ENCODE measurements at regions not wholly inside any gene's neighbourhood (a gene's known extent, or its start where the extent isn't known, plus 50 kb on each side); places are given as distances from the start of the nearest gene placed in this dataset.

- Histone ChIP-seq H3K9me3 (no peaks in the 10 kb centered on the region), H3K36me3 (no peaks in the 10 kb centered on the region), H3K4me1 (no peaks in the 10 kb centered on the region), H3K27ac (no peak overlapping the region), H3K4me3 (no peak overlapping the region), H3K27me3 (peaks cover 0 to 9% (median 0%) of the 10 kb centered on the region in 4 donors)
- intact Hi-C loops (cut with DNase I): no loop called here
- no peak for FAIRE-seq
- TF ChIP-seq CTCF (IDR thresholded peaks at IDR 0.05): no peak
- WGBS, 2 donors: 45 to 49% methylated on average over 14 of the region's 14 CpGs
- no peak for ATAC-seq
- no peak for DNase-seq
Observed at GRCh38 chr22:19610518-19611253, 86.5 kb upstream of the CLDN5 start.

- Histone ChIP-seq H3K9me3 (no peaks in the 10 kb centered on the region), H3K4me1 (no peaks in the 10 kb centered on the region), H3K27ac (no peak overlapping the region), H3K27me3 (peaks cover 0 to 7% (median 0%) of the 10 kb centered on the region in 4 donors), H3K4me3 (no peak overlapping the region), H3K36me3 (no peaks in the 10 kb centered on the region)
- TF ChIP-seq CTCF (IDR thresholded peaks at IDR 0.05): no peak
- DNase-seq (no peak), ATAC-seq (no peak), FAIRE-seq (no peak)
- 67 to 79% methylated on average over 13 to 16 of the region's 16 CpGs for WGBS, 2 donors
- intact Hi-C loops (cut with DNase I): no loop called here
Observed at GRCh38 chr22:19611590-19611989, 87.4 kb upstream of the CLDN5 start.

GRCh38 chr22:19612866-19613572 is 88.8 kb upstream of the CLDN5 start:
- ATAC-seq (no peak), FAIRE-seq (no peak), DNase-seq (no peak)
- intact Hi-C loops (cut with DNase I): no loop called here
- Histone ChIP-seq H3K36me3 (no peaks in the 10 kb centered on the region), H3K4me3 (no peak overlapping the region), H3K27ac (no peak overlapping the region), H3K9me3 (no peaks in the 10 kb centered on the region), H3K4me1 (no peaks in the 10 kb centered on the region), H3K27me3 (no peaks in the 10 kb centered on the region)
- no peak for TF ChIP-seq CTCF (IDR thresholded peaks at IDR 0.05)
- 44 to 48% methylated on average over 16 of the region's 16 CpGs for whole genome bisulfite sequencing, 2 donors

GRCh38 chr22:19614536-19614863 is 90.3 kb upstream of the CLDN5 start:
- FAIRE-seq: no peak
- DNase-seq: no peak
- 26 to 38% methylated on average over 2 of the region's 2 CpGs for WGBS, 2 donors
- TF ChIP-seq CTCF (IDR thresholded peaks at IDR 0.05): no peak
- no peak for ATAC-seq
- no peak overlapping the region for H3K4me3 ChIP-seq
- no peaks in the 10 kb centered on the region for H3K9me3 ChIP-seq
- no peaks in the 10 kb centered on the region for H3K4me1 ChIP-seq
- intact Hi-C loops (cut with DNase I): no loop called here
- H3K27ac ChIP-seq: no peak overlapping the region
- no peaks in the 10 kb centered on the region for H3K36me3 ChIP-seq
- H3K27me3 ChIP-seq: no peaks in the 10 kb centered on the region

- 24 to 30% methylated on average over 13 of the region's 13 CpGs for WGBS, 2 donors
- ATAC-seq: no peak
Observed at GRCh38 chr22:19615001-19615461, 90.8 kb upstream of the CLDN5 start.

More at GRCh38 chr22:19615001-19615461, 90.8 kb upstream of the CLDN5 start:
- no peak for TF ChIP-seq CTCF (IDR thresholded peaks at IDR 0.05)
- Histone ChIP-seq H3K9me3 (no peaks in the 10 kb centered on the region), H3K4me3 (no peak overlapping the region), H3K27me3 (no peaks in the 10 kb centered on the region), H3K36me3 (no peaks in the 10 kb centered on the region), H3K27ac (no peak overlapping the region), H3K4me1 (no peaks in the 10 kb centered on the region)
- intact Hi-C loops (cut with DNase I): no loop called here
- DNase-seq (no peak), FAIRE-seq (no peak)

Measured in pancreas (tissue), 10 donors.